ENCODE measurements at regions not wholly inside any gene's neighbourhood (a gene's known extent, or its start where the extent isn't known, plus 50 kb on each side); places are given as distances from the start of the nearest gene placed in this dataset.

DNA sequence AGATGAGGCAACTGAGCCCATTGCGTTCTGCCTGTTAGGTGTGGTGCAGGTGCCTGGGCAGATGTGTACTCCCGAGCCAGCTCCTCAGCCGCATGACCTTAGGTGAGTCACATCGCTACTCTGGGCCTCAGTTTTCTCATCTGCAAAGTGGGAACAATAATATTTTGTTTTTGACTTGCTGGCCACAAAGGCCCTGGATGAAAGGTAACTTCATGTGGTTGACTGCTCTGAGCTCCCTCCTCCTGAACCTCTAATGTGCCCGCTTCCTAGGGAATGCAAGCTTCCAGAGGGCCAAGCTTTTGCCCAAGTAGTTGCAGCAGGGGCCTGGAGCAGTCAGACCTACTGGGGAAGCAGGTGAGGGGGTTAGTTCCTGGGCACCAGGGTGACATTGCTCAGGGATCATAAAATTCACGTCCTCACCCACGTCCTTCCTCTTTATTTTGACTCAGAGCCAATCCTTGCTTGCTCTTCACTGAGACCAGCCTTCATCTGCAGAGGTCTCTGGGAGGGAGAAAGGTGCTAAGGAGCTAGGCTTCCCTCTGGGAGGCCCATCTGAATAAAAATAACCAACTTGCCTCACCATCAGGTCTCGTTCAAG lies 149.0 kb upstream of the TLE3 start:
- intact Hi-C loops (cut with DNase I; ENCODE audit: low total_unique reads), result no loop called here
- Histone ChIP-seq H3K4me3 (no peak overlapping the region), H3K4me1 (peaks cover 0 to 13% (median 5%) of the 10 kb centered on the region in 4 donors), H3K9me3 (no peaks in the 10 kb centered on the region), H3K27me3 (no peaks in the 10 kb centered on the region), H3K27ac (no peak overlapping the region), H3K36me3 (no peaks in the 10 kb centered on the region)
- no peak for DNase-seq
- TF ChIP-seq POLR2AphosphoS5 (IDR thresholded peaks at IDR 0.05), result no peak
- TF ChIP-seq POLR2A (IDR thresholded peaks at IDR 0.05), result no peak
- TF ChIP-seq, protein P1, sequence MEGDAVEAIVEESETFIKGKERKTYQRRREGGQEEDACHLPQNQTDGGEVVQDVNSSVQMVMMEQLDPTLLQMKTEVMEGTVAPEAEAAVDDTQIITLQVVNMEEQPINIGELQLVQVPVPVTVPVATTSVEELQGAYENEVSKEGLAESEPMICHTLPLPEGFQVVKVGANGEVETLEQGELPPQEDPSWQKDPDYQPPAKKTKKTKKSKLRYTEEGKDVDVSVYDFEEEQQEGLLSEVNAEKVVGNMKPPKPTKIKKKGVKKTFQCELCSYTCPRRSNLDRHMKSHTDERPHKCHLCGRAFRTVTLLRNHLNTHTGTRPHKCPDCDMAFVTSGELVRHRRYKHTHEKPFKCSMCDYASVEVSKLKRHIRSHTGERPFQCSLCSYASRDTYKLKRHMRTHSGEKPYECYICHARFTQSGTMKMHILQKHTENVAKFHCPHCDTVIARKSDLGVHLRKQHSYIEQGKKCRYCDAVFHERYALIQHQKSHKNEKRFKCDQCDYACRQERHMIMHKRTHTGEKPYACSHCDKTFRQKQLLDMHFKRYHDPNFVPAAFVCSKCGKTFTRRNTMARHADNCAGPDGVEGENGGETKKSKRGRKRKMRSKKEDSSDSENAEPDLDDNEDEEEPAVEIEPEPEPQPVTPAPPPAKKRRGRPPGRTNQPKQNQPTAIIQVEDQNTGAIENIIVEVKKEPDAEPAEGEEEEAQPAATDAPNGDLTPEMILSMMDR (IDR thresholded peaks at IDR 0.05), result no peak
- no peak for TF ChIP-seq EP300 (IDR thresholded peaks at IDR 0.05)
- 83 to 92% (median 90%) methylated on average over 6 to 8 of the region's 8 CpGs for WGBS, 5 donors

DNA sequence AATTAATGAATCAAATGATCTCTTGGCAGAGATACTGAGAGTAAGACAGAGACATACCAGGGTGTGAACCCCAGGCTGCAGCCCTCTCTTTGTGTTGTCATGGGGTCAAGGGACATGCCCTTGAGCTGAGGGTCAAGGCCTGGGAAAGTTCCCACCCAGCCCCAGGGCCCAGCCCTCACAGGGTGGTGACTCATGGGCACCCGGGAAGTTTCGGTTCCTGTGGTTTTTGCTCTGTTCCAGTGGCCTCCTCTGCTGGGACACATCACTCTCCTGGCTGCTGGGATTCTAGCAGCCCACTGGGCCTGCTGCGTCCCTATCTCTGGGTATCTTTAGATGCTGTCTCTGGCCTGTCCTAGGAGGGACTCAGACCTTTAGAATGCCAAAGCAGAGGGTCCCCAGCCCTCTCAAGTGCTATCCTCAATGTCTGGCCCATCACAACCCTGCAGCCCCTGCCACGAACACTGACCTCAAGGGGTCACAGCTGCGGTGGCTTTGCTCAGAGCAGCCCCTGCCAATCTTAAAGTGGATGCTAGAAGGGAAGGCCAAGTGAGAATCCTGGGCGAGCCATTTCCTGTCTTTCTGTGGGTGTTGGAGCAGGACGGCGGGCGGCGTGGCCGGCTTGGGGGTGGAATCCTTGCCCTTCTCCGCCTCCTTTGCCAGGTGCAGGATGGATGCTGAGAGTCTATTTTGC lies 148.4 kb upstream of the TLE3 start:
- Histone ChIP-seq H3K4me3 (no peak overlapping the region), H3K27ac (no peak overlapping the region), H3K27me3 (no peaks in the 10 kb centered on the region), H3K36me3 (no peaks in the 10 kb centered on the region), H3K4me1 (peaks cover 0 to 10% (median 4%) of the 10 kb centered on the region in 4 donors), H3K9me3 (no peaks in the 10 kb centered on the region)
- WGBS, 5 donors, result 71 to 87% (median 84%) methylated on average over 12 of the region's 12 CpGs
- peak in 1 of 2 donors; percentile 42 for DNase-seq
- intact Hi-C loops (cut with DNase I; ENCODE audit: low total_unique reads), result no loop called here
- TF ChIP-seq POLR2A (IDR thresholded peaks at IDR 0.05) (no peak), POLR2AphosphoS5 (IDR thresholded peaks at IDR 0.05) (no peak), EP300 (IDR thresholded peaks at IDR 0.05) (no peak)
- TF ChIP-seq, protein P1 (IDR thresholded peaks at IDR 0.05), result no peak

DNA sequence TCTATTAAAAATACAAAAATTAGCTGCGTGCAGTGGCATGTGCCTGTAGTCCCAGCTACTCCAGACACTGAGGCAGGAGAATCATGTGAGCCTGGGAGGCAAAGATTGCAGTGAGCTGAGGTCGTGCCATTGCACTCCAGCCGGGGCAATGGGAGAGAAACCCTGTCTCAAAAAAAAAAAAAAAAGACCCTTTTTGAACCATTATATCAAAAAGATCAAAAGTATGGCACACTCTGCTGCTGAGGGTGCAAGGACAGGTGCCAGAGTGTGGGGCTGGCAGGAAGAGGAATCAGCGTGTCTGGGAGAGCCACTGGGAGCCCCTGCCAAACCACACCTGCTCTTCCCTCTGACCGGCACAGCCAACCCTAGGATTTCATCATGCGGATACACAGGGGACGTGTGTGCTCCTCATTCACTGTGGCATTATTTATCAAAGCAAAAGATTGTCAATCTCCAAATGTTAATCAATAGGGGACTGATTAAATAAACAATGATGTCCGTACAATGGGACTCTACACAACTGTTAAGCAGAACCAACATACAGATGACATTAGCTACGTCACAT lies 147.3 kb upstream of the TLE3 start:
- WGBS, 5 donors, result 90 to 93% (median 92%) methylated on average over 9 of the region's 9 CpGs
- H3K4me1 ChIP-seq, result peaks cover 0 to 10% (median 4%) of the 10 kb centered on the region in 4 donors
- no peak overlapping the region for H3K27ac ChIP-seq
- H3K36me3 ChIP-seq, result no peaks in the 10 kb centered on the region
- H3K9me3 ChIP-seq, result no peaks in the 10 kb centered on the region
- no peak overlapping the region for H3K4me3 ChIP-seq
- intact Hi-C loops (cut with DNase I; ENCODE audit: low total_unique reads), result no loop called here
- DNase-seq, result no peak
- no peak for TF ChIP-seq POLR2A (IDR thresholded peaks at IDR 0.05)
- TF ChIP-seq, protein P1 (IDR thresholded peaks at IDR 0.05), result no peak
- TF ChIP-seq EP300 (IDR thresholded peaks at IDR 0.05), result no peak
- no peak for TF ChIP-seq POLR2AphosphoS5 (IDR thresholded peaks at IDR 0.05)
- no peaks in the 10 kb centered on the region for H3K27me3 ChIP-seq

DNA sequence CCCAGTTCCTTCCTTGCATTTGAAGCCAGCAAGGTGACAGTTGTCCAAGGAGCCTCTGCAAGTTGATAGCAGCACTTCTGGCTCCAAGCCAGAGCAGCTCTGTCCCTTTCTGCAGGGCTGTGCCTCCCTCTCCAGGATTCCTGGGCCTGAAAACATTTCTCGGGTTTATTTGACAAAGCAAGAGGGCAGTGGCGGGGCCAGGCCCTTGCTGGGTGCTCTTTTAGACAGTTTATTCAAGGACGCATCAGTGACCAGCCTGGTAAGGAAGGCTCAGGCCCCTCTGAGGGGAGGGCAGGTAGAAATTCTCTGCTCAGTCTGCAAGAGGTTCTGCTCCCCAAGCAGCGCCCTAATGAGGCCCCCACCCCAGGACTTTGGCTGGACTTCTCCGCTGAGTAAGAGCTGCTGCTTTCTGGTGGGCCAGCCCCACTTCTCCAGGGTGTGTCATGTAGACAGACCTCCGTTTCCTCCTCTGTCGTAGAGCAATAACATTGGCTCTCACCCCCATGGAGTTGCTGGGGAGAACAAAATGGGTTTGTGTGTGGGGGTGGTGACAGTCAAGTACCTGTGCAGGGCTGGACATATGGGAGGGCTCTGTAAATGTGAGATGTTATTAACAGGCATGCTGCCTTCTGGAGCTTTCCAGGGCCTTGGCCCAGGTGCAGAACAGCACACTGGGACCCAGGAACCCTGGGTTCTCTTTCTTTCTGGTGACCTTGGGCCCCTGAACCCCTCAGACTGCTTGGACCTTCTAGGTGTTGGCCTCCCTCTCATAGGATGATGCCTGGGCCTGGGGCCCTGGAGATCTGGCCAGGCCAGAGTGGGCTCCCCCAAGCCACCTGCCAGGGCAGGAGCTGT lies 146.2 kb upstream of the TLE3 start:
- no peaks in the 10 kb centered on the region for H3K27me3 ChIP-seq
- no peaks in the 10 kb centered on the region for H3K9me3 ChIP-seq
- H3K4me3 ChIP-seq, result no peak overlapping the region
- no peak overlapping the region for H3K27ac ChIP-seq
- DNase-seq, result peak in 1 of 2 donors; percentile 51
- no peaks in the 10 kb centered on the region for H3K36me3 ChIP-seq
- 82 to 90% (median 86%) methylated on average over 5 to 7 of the region's 7 CpGs for WGBS, 5 donors
- intact Hi-C loops (cut with DNase I; ENCODE audit: low total_unique reads), result no loop called here
- TF ChIP-seq POLR2A (IDR thresholded peaks at IDR 0.05), result no peak
- no peak for TF ChIP-seq EP300 (IDR thresholded peaks at IDR 0.05)
- H3K4me1 ChIP-seq, result peaks cover 0 to 10% (median 4%) of the 10 kb centered on the region in 4 donors

All from stomach (tissue), 8 donors.